Colonic mucosa (tissue), 4 donors: ENCODE measurements at regions not wholly inside any gene's neighbourhood (a gene's known extent, or its start where the extent isn't known, plus 50 kb on each side); places are given as distances from the start of the nearest gene placed in this dataset.
A peak's percentile ranks its signal among the peaks of the same experiment; 100 is the strongest.

Source experiments
- DNase-seq: peaks from one replicate; pipeline ENCODE4 v3.0.0-alpha.2; 2020
- H3K27ac ChIP-seq: fragments of 200-600 bp; one replicate; pipeline ENCODE4 v1.8.0; 2021
- H3K27me3 ChIP-seq: fragments of 200-600 bp; one replicate; pipeline ENCODE4 v1.8.0; 2021
- H3K36me3 ChIP-seq: fragments of 200-600 bp; one replicate; pipeline ENCODE4 v1.8.0; 2021
- H3K4me1 ChIP-seq: fragments of 200-600 bp; one replicate; pipeline ENCODE4 v1.8.0; 2021; ENCODE audit warnings: mild to moderate bottlenecking
- H3K4me3 ChIP-seq: fragments of 200-600 bp; one replicate; pipeline ENCODE4 v1.8.0; 2021
- H3K9ac ChIP-seq, 2 donors: one replicate each; pipeline ENCODE4 v1.7.0; 2013; ENCODE audit warnings: control low read depth in 2 of 2, low read depth in 2 of 2, low read length in 2 of 2
- H3K9me3 ChIP-seq: fragments of 200-600 bp; one replicate; pipeline ENCODE4 v1.8.0; 2021
- CTCF ChIP-seq: fragments of 200-600 bp; IDR thresholded peaks from one replicate; pipeline ENCODE4 v1.8.0; 2022; ENCODE audit warnings: antibody characterized with exemption, mild to moderate bottlenecking
- intact Hi-C: fragments of 100-400 bp; cut with DNase I; formaldehyde crosslinking; loops from one replicate; pipeline ENCODE4 v1.14.1; 2022
- donor health status: healthy.
- donor health status: DM: no; HTN: no; CAD: no.
- donor health status: DM: no; HTN: no; CAD: no.

GRCh38 chr11:70823771-70824170, 425.4 kb downstream of the CTTN start:
- DNase-seq: no peak
- Histone ChIP-seq H3K9me3 (no peaks in the 10 kb centered on the region), H3K9ac (no peak overlapping the region), H3K27ac (no peak overlapping the region), H3K27me3 (no peaks in the 10 kb centered on the region), H3K36me3 (no peaks in the 10 kb centered on the region), H3K4me1 (no peaks in the 10 kb centered on the region), H3K4me3 (no peak overlapping the region)
- intact Hi-C loops: no loop called here
- no peak for TF ChIP-seq CTCF

- no peak for TF ChIP-seq CTCF
- H3K9ac ChIP-seq: no peak overlapping the region
- intact Hi-C loops: no loop called here
- no peak for DNase-seq
- H3K27me3 ChIP-seq: no peaks in the 10 kb centered on the region
- H3K36me3 ChIP-seq: no peaks in the 10 kb centered on the region
- H3K27ac ChIP-seq: no peak overlapping the region
- no peaks in the 10 kb centered on the region for H3K9me3 ChIP-seq
- H3K4me1 ChIP-seq: no peaks in the 10 kb centered on the region
- H3K4me3 ChIP-seq: no peak overlapping the region
These were observed 426.4 kb downstream of the CTTN start for GRCh38 chr11:70824605-70825245.

GRCh38 chr11:70825893-70826540, 426.4 kb downstream of the SHANK2 start:
- H3K4me3 ChIP-seq: no peak overlapping the region
- H3K27me3 ChIP-seq: no peaks in the 10 kb centered on the region
- H3K4me1 ChIP-seq: no peaks in the 10 kb centered on the region
- intact Hi-C loops: no loop called here
- no peaks in the 10 kb centered on the region for H3K9me3 ChIP-seq
- H3K9ac ChIP-seq: no peak overlapping the region
- DNase-seq: no peak
- H3K27ac ChIP-seq: no peak overlapping the region
- H3K36me3 ChIP-seq: no peaks in the 10 kb centered on the region
- TF ChIP-seq CTCF: no peak

GRCh38 chr11:70826541-70827335, 425.6 kb downstream of the SHANK2 start:
- DNase-seq: no peak
- no peaks in the 10 kb centered on the region for H3K36me3 ChIP-seq
- intact Hi-C loops: no loop called here
- H3K4me1 ChIP-seq: no peaks in the 10 kb centered on the region
- no peak for TF ChIP-seq CTCF
- H3K27me3 ChIP-seq: no peaks in the 10 kb centered on the region
- H3K4me3 ChIP-seq: no peak overlapping the region
- no peak overlapping the region for H3K9ac ChIP-seq
- H3K27ac ChIP-seq: no peak overlapping the region
- H3K9me3 ChIP-seq: no peaks in the 10 kb centered on the region

GRCh38 chr11:70828593-70829082, 423.7 kb downstream of the SHANK2 start:
- intact Hi-C loops: no loop called here
- Histone ChIP-seq H3K4me3 (no peak overlapping the region), H3K27ac (no peak overlapping the region)

More at GRCh38 chr11:70828593-70829082, 423.7 kb downstream of the SHANK2 start:
- H3K4me1 ChIP-seq: no peaks in the 10 kb centered on the region
- DNase-seq: peak; percentile 30
- H3K9me3 ChIP-seq: no peaks in the 10 kb centered on the region
- H3K27me3 ChIP-seq: no peaks in the 10 kb centered on the region
- H3K9ac ChIP-seq: no peak overlapping the region
- no peak for TF ChIP-seq CTCF
- H3K36me3 ChIP-seq: no peaks in the 10 kb centered on the region
